PC-3 (cell line): ENCODE measurements at regions not wholly inside any gene's neighbourhood (a gene's known extent, or its start where the extent isn't known, plus 50 kb on each side); places are given as distances from the start of the nearest gene placed in this dataset.
A peak's percentile ranks its signal among the peaks of the same experiment; 100 is the strongest.

ENCODE experiments used
- ATAC-seq: fragments of 200-7000 bp; cut with Tn5 transposase; 2 replicates; pipeline ENCODE4 v1.9.1; 2020; ENCODE audit warnings: mild to moderate bottlenecking, moderate library complexity
- BruUV-seq: library from RNA; stranded (reverse); fragments of 400-500 nt; replicated peaks from 2 replicates; lab custom pipeline; 2021; lab: Mats Ljungman, UMichigan
- CTCF ChIA-PET: fragments of 300-600 bp; sonication (Branson Sonifier 250); formaldehyde crosslinking; loops from one replicate; lab custom pipeline; 2022; ENCODE audit warnings: antibody characterized with exemption; lab: Charles Lee
- POLR2A ChIA-PET: fragments of 300-600 bp; sonication (Branson Sonifier 250); formaldehyde crosslinking; loops from one replicate; lab custom pipeline; 2022; ENCODE audit warnings: antibody characterized with exemption; ENCODE audit not compliant: unreplicated experiment; lab: Charles Lee
- DNase-seq: peaks from one replicate; pipeline ENCODE4 v3.0.0-alpha.2; 2015
- H2AFZ ChIP-seq: fragments of 300-600 bp; sonication (generic); 2 replicates; pipeline ENCODE4 v1.6.0; 2016; ENCODE audit warnings: antibody characterized with exemption, low read length
- H3F3A ChIP-seq: fragments of 300-600 bp; sonication (generic); one replicate; pipeline ENCODE4 v1.6.0; 2017; ENCODE audit warnings: antibody characterized with exemption, low read length, control low read depth, mild to moderate bottlenecking; ENCODE audit not compliant: unreplicated experiment
- H3K27ac ChIP-seq: fragments of 300-600 bp; sonication (generic); 2 replicates; pipeline ENCODE4 v1.5.1; 2016; ENCODE audit warnings: mild to moderate bottlenecking, low read length
- H3K27me3 ChIP-seq: fragments of 300-600 bp; sonication (generic); 2 replicates; pipeline ENCODE4 v1.6.1; 2016; ENCODE audit warnings: low read length, mixed read lengths
- H3K36me3 ChIP-seq: fragments of 300-600 bp; sonication (generic); 2 replicates; pipeline ENCODE4 v1.6.1; 2016; ENCODE audit warnings: low read depth, mixed run types, low read length, mixed read lengths
- H3K4me1 ChIP-seq: fragments of 300-600 bp; sonication (generic); 2 replicates; pipeline ENCODE4 v1.5.1; 2016; ENCODE audit warnings: low read length; ENCODE audit not compliant: insufficient read depth
- H3K4me2 ChIP-seq: fragments of 300-600 bp; sonication (generic); 2 replicates; pipeline ENCODE4 v1.6.0; 2016; ENCODE audit warnings: low read length
- H3K4me3 ChIP-seq: fragments of 300-600 bp; sonication (generic); 2 replicates; pipeline ENCODE4 v1.5.1; 2016; ENCODE audit warnings: mild to moderate bottlenecking, low read length, mixed read lengths
- H3K79me2 ChIP-seq: fragments of 300-600 bp; sonication (generic); 2 replicates; pipeline ENCODE4 v1.6.1; 2017; ENCODE audit warnings: low read length, mixed read lengths
- H3K9ac ChIP-seq: fragments of 300-600 bp; sonication (generic); 2 replicates; pipeline ENCODE4 v1.6.0; 2016; ENCODE audit warnings: mild to moderate bottlenecking, low read length
- H3K9me2 ChIP-seq: fragments of 300-600 bp; sonication (generic); replicated peaks from 2 replicates; pipeline ENCODE4 v1.6.1; 2016; ENCODE audit warnings: mixed run types, low read length, mixed read lengths
- H3K9me3 ChIP-seq: fragments of 300-600 bp; sonication (generic); 2 replicates; pipeline ENCODE4 v1.6.1; 2016; ENCODE audit warnings: low read length, mixed read lengths
- H4K20me1 ChIP-seq: fragments of 300-600 bp; sonication (generic); 2 replicates; pipeline ENCODE4 v1.6.1; 2016; ENCODE audit warnings: low read length, mixed read lengths
- CTCF ChIP-seq: fragments of 300-600 bp; sonication (generic); conservative IDR thresholded peaks from 2 replicates; pipeline ENCODE4 v1.5.1; 2017; ENCODE audit warnings: antibody characterized with exemption, low read depth, mild to moderate bottlenecking, low read length
- EZH2 ChIP-seq: fragments of 300-600 bp; sonication (generic); IDR thresholded peaks from one replicate; pipeline ENCODE4 v1.6.1; 2017; ENCODE audit warnings: antibody characterized with exemption, mild to moderate bottlenecking, low read length; ENCODE audit not compliant: unreplicated experiment
- EZH2phosphoT487 ChIP-seq: fragments of 300-600 bp; sonication (generic); IDR thresholded peaks from 2 replicates; pipeline ENCODE4 v1.6.1; 2018; ENCODE audit warnings: mild to moderate bottlenecking, antibody characterized with exemption, low read length, borderline replicate concordance
- intact Hi-C: fragments of 100-400 bp; cut with micrococcal nuclease; formaldehyde crosslinking; loops from 2 replicates; pipeline ENCODE4 v1.9.0; 2023

GRCh38 chr18:68564961-68565360, 149.9 kb downstream of the TMX3 start:
- no peaks in the 10 kb centered on the region for H3K9me3 ChIP-seq
- no peaks in the 10 kb centered on the region for H3F3A ChIP-seq
- DNase-seq (no peak), ATAC-seq (no peak)
- POLR2A ChIA-PET = no interaction called here
- no peak overlapping the region for H2AFZ ChIP-seq
- no peak overlapping the region for H3K27ac ChIP-seq
- TF ChIP-seq EZH2 = no peak
- TF ChIP-seq EZH2phosphoT487 = no peak
- TF ChIP-seq CTCF = no peak
- H3K4me2 ChIP-seq = no peak overlapping the region
- CTCF ChIA-PET = interaction anchor here (0.6 kb wide), 1 partner anchor 10 kb away, joined by 3 read pairs; no protein-coding TSS in a partner anchor
- no TSS peak for BruUV-seq
- H4K20me1 ChIP-seq = no peaks in the 10 kb centered on the region
- no peak overlapping the region for H3K4me3 ChIP-seq
- no peaks in the 10 kb centered on the region for H3K27me3 ChIP-seq
- no peaks in the 10 kb centered on the region for H3K9me2 ChIP-seq
- peaks cover 8% of the 10 kb centered on the region for H3K4me1 ChIP-seq
- no peaks in the 10 kb centered on the region for H3K79me2 ChIP-seq
- no peaks in the 10 kb centered on the region for H3K36me3 ChIP-seq
- H3K9ac ChIP-seq = no peak overlapping the region
- intact Hi-C loops = no loop called here

GRCh38 chr18:68564351-68564750, 150.6 kb downstream of the TMX3 start:
- CTCF ChIA-PET = interaction anchor here (0.6 kb wide), 1 partner anchor 10 kb away, joined by 3 read pairs; no protein-coding TSS in a partner anchor
- H3K27me3 ChIP-seq = no peaks in the 10 kb centered on the region
- no TSS peak for BruUV-seq
- H3K36me3 ChIP-seq = no peaks in the 10 kb centered on the region
- POLR2A ChIA-PET = no interaction called here
- no peaks in the 10 kb centered on the region for H3K9me3 ChIP-seq
- no peaks in the 10 kb centered on the region for H3K79me2 ChIP-seq
- peaks cover 14% of the 10 kb centered on the region for H3K4me1 ChIP-seq
- no peak overlapping the region for H3K9ac ChIP-seq
- no peaks in the 10 kb centered on the region for H3F3A ChIP-seq
- intact Hi-C loops = no loop called here
- no peak for TF ChIP-seq EZH2phosphoT487
- TF ChIP-seq EZH2 = no peak
- TF ChIP-seq CTCF = no peak
- H3K4me2 ChIP-seq = no peak overlapping the region
- ATAC-seq = no peak
- no peak for DNase-seq
- H3K27ac ChIP-seq = no peak overlapping the region
- H2AFZ ChIP-seq = no peak overlapping the region
- no peak overlapping the region for H3K4me3 ChIP-seq
- no peaks in the 10 kb centered on the region for H4K20me1 ChIP-seq
- no peaks in the 10 kb centered on the region for H3K9me2 ChIP-seq

GRCh38 chr18:68560128-68560527, 154.8 kb downstream of the TMX3 start:
- Histone ChIP-seq H3K4me2 (no peak overlapping the region), H3K27ac (peak overlapping the region; percentile 55), H3F3A (no peaks in the 10 kb centered on the region), H2AFZ (no peak overlapping the region), H3K9ac (no peak overlapping the region), H3K4me1 (peaks cover 34% of the 10 kb centered on the region), H3K79me2 (no peaks in the 10 kb centered on the region), H4K20me1 (no peaks in the 10 kb centered on the region), H3K9me2 (no peaks in the 10 kb centered on the region), H3K9me3 (no peaks in the 10 kb centered on the region), H3K27me3 (no peaks in the 10 kb centered on the region), H3K4me3 (no peak overlapping the region), H3K36me3 (no peaks in the 10 kb centered on the region)
- peak; percentile 67 for DNase-seq
- ChIA-PET POLR2A (no interaction called here), CTCF (no interaction called here)
- TF ChIP-seq EZH2phosphoT487 (no peak), EZH2 (no peak), CTCF (no peak)
- intact Hi-C loops = no loop called here
- no TSS peak for BruUV-seq
- peak; percentile 79 for ATAC-seq
